ENCODE measurements at regions not wholly inside any gene's neighbourhood (a gene's known extent, or its start where the extent isn't known, plus 50 kb on each side); places are given as distances from the start of the nearest gene placed in this dataset.

GRCh38 chr9:8106362-8106761 is 306.8 kb upstream of the DMAC1 start:
- H3K4me1 ChIP-seq (ENCODE audit: insufficient read depth, low read length): no peaks in the 10 kb centered on the region; the same call in 1 of the 2 replicates
- H3K9me3 ChIP-seq (ENCODE audit: control insufficient read depth, low read depth, low read length): no peaks in the 10 kb centered on the region
- H3K79me2 ChIP-seq (ENCODE audit: insufficient read depth, low read length): no peaks in the 10 kb centered on the region
- H4K8ac ChIP-seq (replicated peaks; ENCODE audit: insufficient read length, low read depth, low read length): no peak overlapping the region
- no peak overlapping the region for H3K18ac ChIP-seq (ENCODE audit: insufficient read length, low read depth, low read length)
- H2BK12ac ChIP-seq (ENCODE audit: insufficient read length, low read depth, low read length): no peak overlapping the region
- H3K23me2 ChIP-seq (ENCODE audit: insufficient read length, low read depth, low read length, poor library complexity, severe bottlenecking): no peaks in the 10 kb centered on the region
- no peak overlapping the region for H3K27ac ChIP-seq (ENCODE audit: insufficient read length, low read depth, low read length)
- no peak overlapping the region for H3K23ac ChIP-seq (ENCODE audit: insufficient read length, low read depth, low read length)
- Mint-ChIP-seq H3K36me3 (ENCODE audit: insufficient read depth in 1 of 3, low read depth in 3 of 3) (no peaks in the 10 kb centered on the region), H3K27ac (no peak overlapping the region), H3K4me1 (peaks cover 6% of the 10 kb centered on the region in 2 experiments), H3K4me3 (no peak overlapping the region), H3K9me3 (peaks cover 0 to 2% of the 10 kb centered on the region in 2 experiments; a peak in 2 of 5 replicates), H3K27me3 (ENCODE audit: low read depth) (no peaks in the 10 kb centered on the region; the same call in 1 of the 2 replicates)
- H3K56ac ChIP-seq (ENCODE audit: insufficient read length, low read depth, low read length): no peak overlapping the region
- no peak overlapping the region for H3K14ac ChIP-seq (ENCODE audit: insufficient read depth, low read length)
- WGBS (ENCODE audit: extremely low coverage, insufficient read length, low lambda C conversion rate): no CpG with 5 or more reads among the region's 1 CpG
- no peak overlapping the region for H2AFZ ChIP-seq (ENCODE audit: low read length)
- no peak overlapping the region for H2BK15ac ChIP-seq (ENCODE audit: low read depth, low read length)
- no peak for TF ChIP-seq CTCF (conservative IDR thresholded peaks at IDR 0.05)
- H2BK20ac ChIP-seq (ENCODE audit: low read depth, low read length, poor library complexity, severe bottlenecking): no peak overlapping the region
- no peak overlapping the region for H3K4me2 ChIP-seq (ENCODE audit: insufficient read depth, insufficient read length, low read length)
- no peaks in the 10 kb centered on the region for H3K27me3 ChIP-seq (ENCODE audit: insufficient read depth, low read length)
- no peak overlapping the region for H2BK120ac ChIP-seq (ENCODE audit: low read depth, low read length, poor library complexity, severe bottlenecking)
- no peak overlapping the region for H4K91ac ChIP-seq (ENCODE audit: insufficient read length, low read depth, low read length)
- no peaks in the 10 kb centered on the region for H4K20me1 ChIP-seq (ENCODE audit: control insufficient read depth, insufficient read depth, insufficient read length)
- no peak overlapping the region for H3K4ac ChIP-seq (ENCODE audit: low read depth, low read length)
- H3K79me1 ChIP-seq (ENCODE audit: insufficient read depth, low read depth, low read length, poor library complexity, severe bottlenecking): no peaks in the 10 kb centered on the region
- no peak overlapping the region for H3T11ph ChIP-seq (ENCODE audit: low read length)
- no peak overlapping the region for H2BK5ac ChIP-seq (ENCODE audit: insufficient read length, low read length)
- H4K5ac ChIP-seq (ENCODE audit: insufficient read length, low read depth, low read length): no peak overlapping the region
- H2AK5ac ChIP-seq (ENCODE audit: insufficient read length, low read length): no peak overlapping the region
- H3K9ac ChIP-seq (ENCODE audit: extremely low read depth, insufficient read length, low read length): no peak overlapping the region
- no peak for DNase-seq

All from H9 (cell line).